HL-60 (cell line): ENCODE measurements at regions not wholly inside any gene's neighbourhood (a gene's known extent, or its start where the extent isn't known, plus 50 kb on each side); places are given as distances from the start of the nearest gene placed in this dataset.
"Not testable (repeated sequence)": the region's sequence is repeated elsewhere in the genome, so short reads cannot be mapped to it uniquely, and the experiment has no call there.

ENCODE experiments used
- GABPA ChIP-seq: IDR thresholded peaks from 2 replicates; pipeline ENCODE4 v1.6.1; 2012; ENCODE audit warnings: low read depth
- POLR2AphosphoS5 ChIP-seq: IDR thresholded peaks from 2 replicates; pipeline ENCODE4 v1.6.1; 2012; ENCODE audit warnings: low read depth
- SPI1 ChIP-seq: IDR thresholded peaks from 2 replicates; pipeline ENCODE4 v1.6.1; 2012; ENCODE audit warnings: low read depth, mild to moderate bottlenecking, borderline replicate concordance
- TF ChIP-seq, protein P1 (sequence below): IDR thresholded peaks from one replicate; pipeline ENCODE4 v1.5.1; 2011; ENCODE audit warnings: low read length, control low read depth, inconsistent platforms; ENCODE audit not compliant: insufficient read depth
- TF ChIP-seq, protein P2 (sequence below): IDR thresholded peaks from 2 replicates; pipeline ENCODE4 v1.6.1; 2012; ENCODE audit warnings: low read depth; ENCODE audit not compliant: insufficient replicate concordance

DNA sequence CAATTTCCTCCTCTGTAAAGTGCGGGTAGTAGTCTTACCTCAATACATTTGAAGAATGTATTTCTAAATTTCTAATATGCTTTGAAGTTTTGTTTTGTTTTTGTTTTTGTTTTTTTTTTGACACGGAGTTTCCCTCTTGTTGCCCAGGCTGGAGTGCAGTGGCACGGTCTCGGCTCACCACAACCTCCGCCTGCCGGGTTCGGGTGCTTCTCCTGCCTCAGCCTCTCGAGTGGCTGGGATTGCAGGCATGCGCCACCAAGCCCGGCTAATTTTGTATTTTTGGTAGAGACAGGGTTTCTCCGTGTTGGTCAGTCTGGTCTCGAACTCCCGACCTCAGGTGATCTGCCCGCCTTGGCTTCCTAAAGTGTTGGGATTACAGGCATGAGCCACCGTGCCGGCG is 261.8 kb downstream of the RNF144A start:
- TF ChIP-seq, protein P1, sequence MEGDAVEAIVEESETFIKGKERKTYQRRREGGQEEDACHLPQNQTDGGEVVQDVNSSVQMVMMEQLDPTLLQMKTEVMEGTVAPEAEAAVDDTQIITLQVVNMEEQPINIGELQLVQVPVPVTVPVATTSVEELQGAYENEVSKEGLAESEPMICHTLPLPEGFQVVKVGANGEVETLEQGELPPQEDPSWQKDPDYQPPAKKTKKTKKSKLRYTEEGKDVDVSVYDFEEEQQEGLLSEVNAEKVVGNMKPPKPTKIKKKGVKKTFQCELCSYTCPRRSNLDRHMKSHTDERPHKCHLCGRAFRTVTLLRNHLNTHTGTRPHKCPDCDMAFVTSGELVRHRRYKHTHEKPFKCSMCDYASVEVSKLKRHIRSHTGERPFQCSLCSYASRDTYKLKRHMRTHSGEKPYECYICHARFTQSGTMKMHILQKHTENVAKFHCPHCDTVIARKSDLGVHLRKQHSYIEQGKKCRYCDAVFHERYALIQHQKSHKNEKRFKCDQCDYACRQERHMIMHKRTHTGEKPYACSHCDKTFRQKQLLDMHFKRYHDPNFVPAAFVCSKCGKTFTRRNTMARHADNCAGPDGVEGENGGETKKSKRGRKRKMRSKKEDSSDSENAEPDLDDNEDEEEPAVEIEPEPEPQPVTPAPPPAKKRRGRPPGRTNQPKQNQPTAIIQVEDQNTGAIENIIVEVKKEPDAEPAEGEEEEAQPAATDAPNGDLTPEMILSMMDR = not testable (repeated sequence)
- TF ChIP-seq, protein P2, sequence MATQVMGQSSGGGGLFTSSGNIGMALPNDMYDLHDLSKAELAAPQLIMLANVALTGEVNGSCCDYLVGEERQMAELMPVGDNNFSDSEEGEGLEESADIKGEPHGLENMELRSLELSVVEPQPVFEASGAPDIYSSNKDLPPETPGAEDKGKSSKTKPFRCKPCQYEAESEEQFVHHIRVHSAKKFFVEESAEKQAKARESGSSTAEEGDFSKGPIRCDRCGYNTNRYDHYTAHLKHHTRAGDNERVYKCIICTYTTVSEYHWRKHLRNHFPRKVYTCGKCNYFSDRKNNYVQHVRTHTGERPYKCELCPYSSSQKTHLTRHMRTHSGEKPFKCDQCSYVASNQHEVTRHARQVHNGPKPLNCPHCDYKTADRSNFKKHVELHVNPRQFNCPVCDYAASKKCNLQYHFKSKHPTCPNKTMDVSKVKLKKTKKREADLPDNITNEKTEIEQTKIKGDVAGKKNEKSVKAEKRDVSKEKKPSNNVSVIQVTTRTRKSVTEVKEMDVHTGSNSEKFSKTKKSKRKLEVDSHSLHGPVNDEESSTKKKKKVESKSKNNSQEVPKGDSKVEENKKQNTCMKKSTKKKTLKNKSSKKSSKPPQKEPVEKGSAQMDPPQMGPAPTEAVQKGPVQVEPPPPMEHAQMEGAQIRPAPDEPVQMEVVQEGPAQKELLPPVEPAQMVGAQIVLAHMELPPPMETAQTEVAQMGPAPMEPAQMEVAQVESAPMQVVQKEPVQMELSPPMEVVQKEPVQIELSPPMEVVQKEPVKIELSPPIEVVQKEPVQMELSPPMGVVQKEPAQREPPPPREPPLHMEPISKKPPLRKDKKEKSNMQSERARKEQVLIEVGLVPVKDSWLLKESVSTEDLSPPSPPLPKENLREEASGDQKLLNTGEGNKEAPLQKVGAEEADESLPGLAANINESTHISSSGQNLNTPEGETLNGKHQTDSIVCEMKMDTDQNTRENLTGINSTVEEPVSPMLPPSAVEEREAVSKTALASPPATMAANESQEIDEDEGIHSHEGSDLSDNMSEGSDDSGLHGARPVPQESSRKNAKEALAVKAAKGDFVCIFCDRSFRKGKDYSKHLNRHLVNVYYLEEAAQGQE = not testable (repeated sequence)
- TF ChIP-seq POLR2AphosphoS5, SPI1, GABPA: not testable (repeated sequence)
